ENCODE measurements at regions not wholly inside any gene's neighbourhood (a gene's known extent, or its start where the extent isn't known, plus 50 kb on each side); places are given as distances from the start of the nearest gene placed in this dataset.

DNA sequence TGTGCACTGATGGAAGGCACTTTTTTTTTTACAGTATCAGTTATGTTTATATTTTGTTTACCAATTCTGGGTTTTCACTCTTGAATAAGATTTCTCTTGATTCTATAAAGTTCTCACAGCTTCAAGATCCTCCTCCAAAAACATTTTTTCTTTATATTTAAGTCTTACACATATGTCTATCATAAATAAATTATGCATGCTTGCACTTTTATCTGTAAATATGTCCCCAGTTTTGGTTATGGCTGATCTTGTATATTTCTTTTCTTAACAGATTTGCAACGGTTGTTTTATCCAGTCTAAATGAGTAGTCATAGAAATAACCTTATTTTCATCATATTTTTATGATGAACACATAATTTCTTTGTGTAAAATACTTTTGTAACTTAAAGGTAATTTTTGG lies 1456.5 kb downstream of the MRPL39 start:
- no peaks in the 10 kb centered on the region for H3K27me3 ChIP-seq
- no peak for ATAC-seq
- intact Hi-C loops (cut with DNase I) = no loop called here
- H3K9me3 ChIP-seq = no peaks in the 10 kb centered on the region
- no peak overlapping the region for H3K4me3 ChIP-seq
- no peaks in the 10 kb centered on the region for H3K36me3 ChIP-seq
- TF ChIP-seq, protein P1, sequence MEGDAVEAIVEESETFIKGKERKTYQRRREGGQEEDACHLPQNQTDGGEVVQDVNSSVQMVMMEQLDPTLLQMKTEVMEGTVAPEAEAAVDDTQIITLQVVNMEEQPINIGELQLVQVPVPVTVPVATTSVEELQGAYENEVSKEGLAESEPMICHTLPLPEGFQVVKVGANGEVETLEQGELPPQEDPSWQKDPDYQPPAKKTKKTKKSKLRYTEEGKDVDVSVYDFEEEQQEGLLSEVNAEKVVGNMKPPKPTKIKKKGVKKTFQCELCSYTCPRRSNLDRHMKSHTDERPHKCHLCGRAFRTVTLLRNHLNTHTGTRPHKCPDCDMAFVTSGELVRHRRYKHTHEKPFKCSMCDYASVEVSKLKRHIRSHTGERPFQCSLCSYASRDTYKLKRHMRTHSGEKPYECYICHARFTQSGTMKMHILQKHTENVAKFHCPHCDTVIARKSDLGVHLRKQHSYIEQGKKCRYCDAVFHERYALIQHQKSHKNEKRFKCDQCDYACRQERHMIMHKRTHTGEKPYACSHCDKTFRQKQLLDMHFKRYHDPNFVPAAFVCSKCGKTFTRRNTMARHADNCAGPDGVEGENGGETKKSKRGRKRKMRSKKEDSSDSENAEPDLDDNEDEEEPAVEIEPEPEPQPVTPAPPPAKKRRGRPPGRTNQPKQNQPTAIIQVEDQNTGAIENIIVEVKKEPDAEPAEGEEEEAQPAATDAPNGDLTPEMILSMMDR (IDR thresholded peaks at IDR 0.05) = no peak
- H3K27ac ChIP-seq = no peak overlapping the region
- no peaks in the 10 kb centered on the region for H3K4me1 ChIP-seq
- DNase-seq = no peak

DNA sequence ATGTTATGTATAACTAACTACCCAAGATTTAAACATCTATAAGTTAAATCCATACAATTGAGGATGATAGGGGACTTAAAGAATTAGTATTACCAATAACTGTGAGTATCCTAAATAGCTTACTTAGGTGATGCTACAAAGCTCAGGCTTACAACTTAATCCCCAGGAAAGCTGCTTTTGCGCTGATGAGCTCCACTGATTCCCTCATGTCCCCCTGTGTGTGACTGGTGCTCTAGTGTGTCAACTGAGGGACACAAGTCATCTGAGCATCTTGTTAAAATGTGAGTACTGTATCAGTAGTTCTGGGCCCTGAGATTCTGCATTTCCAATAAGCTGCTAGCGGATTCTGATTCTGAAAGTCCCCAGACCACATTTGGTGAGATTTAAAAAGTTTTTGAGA lies 1458.8 kb downstream of the MRPL39 start:
- intact Hi-C loops (cut with DNase I) = no loop called here
- Histone ChIP-seq H3K27ac (no peak overlapping the region), H3K9me3 (no peaks in the 10 kb centered on the region), H3K27me3 (no peaks in the 10 kb centered on the region), H3K4me1 (no peaks in the 10 kb centered on the region), H3K4me3 (no peak overlapping the region), H3K36me3 (no peaks in the 10 kb centered on the region)
- no peak for DNase-seq
- no peak for ATAC-seq
- TF ChIP-seq, protein P1 (IDR thresholded peaks at IDR 0.05) = no peak

DNA sequence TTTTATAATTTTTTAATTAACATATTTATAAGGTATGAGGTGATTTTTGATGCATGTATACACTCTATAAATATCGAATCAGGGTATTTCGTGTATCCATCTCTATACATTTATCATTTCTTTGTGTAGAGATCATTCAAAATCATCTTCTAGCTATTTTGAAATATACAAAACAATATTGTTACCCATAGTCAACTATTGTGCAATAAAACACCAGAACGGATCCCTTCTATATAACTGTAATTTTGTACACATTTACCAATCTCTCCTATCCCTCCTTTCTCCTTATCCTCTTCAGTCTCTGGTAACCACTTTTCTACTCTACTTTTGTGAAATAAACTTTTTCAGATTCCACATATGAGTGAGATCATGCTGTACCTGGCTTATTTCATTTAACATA lies 1459.6 kb downstream of the MRPL39 start:
- TF ChIP-seq, protein P1 (IDR thresholded peaks at IDR 0.05) = no peak
- DNase-seq (no peak), ATAC-seq (no peak)
- H3K9me3 ChIP-seq = no peaks in the 10 kb centered on the region
- H3K4me1 ChIP-seq = no peaks in the 10 kb centered on the region
- no peak overlapping the region for H3K4me3 ChIP-seq
- H3K36me3 ChIP-seq = no peaks in the 10 kb centered on the region
- H3K27ac ChIP-seq = no peak overlapping the region
- intact Hi-C loops (cut with DNase I) = no loop called here
- H3K27me3 ChIP-seq = no peaks in the 10 kb centered on the region

DNA sequence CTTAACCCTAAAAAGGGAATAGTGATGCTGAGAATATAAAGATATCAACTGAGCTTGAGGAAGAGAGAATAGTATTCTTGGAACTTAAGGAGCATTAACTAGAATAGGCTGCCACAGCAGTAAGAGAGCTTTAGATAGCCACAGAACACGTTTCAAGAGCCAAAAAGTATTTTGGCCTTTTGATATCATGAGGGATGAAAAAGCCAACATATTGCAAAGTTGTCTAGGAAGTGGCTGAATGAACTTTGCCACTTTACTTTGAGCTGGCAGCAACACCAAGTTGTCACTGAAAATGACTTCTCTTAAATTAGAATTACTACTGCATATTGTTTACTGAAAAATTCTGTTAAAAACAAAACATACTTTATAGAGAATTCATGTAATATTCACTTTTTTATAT lies 1476.2 kb downstream of the MRPL39 start:
- Histone ChIP-seq H3K27ac (no peak overlapping the region), H3K9me3 (no peaks in the 10 kb centered on the region), H3K27me3 (no peaks in the 10 kb centered on the region), H3K4me1 (no peaks in the 10 kb centered on the region), H3K4me3 (no peak overlapping the region), H3K36me3 (no peaks in the 10 kb centered on the region)
- no peak for DNase-seq
- ATAC-seq = no peak
- intact Hi-C loops (cut with DNase I) = no loop called here
- TF ChIP-seq, protein P1 (IDR thresholded peaks at IDR 0.05) = no peak

DNA sequence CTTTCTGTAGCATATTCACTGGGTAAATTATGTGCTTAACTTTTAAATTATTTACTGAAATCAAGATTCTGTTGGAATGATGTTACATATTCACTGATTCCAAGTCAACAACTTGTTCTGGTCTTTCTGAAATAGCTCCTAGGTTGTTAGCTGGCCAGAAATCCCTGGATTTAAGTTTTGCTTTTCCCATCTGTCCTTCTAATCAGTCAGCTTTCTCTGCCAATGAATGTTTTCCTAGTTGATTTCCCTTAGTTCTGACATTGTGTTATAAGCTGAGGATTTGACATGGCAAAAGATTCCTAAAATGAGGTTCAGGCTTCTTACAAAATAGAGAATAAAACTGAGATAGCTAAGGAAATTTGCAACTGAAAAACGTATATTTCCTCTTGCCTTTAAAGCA lies 1479.6 kb downstream of the MRPL39 start:
- TF ChIP-seq, protein P1 (IDR thresholded peaks at IDR 0.05) = no peak
- no peak for DNase-seq
- H3K9me3 ChIP-seq = no peaks in the 10 kb centered on the region
- H3K27me3 ChIP-seq = no peaks in the 10 kb centered on the region
- no peaks in the 10 kb centered on the region for H3K4me1 ChIP-seq
- ATAC-seq = no peak
- no peak overlapping the region for H3K27ac ChIP-seq
- H3K4me3 ChIP-seq = no peak overlapping the region
- H3K36me3 ChIP-seq = no peaks in the 10 kb centered on the region
- intact Hi-C loops (cut with DNase I) = no loop called here
